RWPE2 (cell line): ENCODE measurements at regions not wholly inside any gene's neighbourhood (a gene's known extent, or its start where the extent isn't known, plus 50 kb on each side); places are given as distances from the start of the nearest gene placed in this dataset.
"Not testable (repeated sequence)": the region's sequence is repeated elsewhere in the genome, so short reads cannot be mapped to it uniquely, and the experiment has no call there.

ENCODE experiments used
- ATAC-seq: fragments of 200-7000 bp; cut with Tn5 transposase; 3 replicates; pipeline ENCODE4 v1.9.1; 2021; ENCODE audit warnings: low read depth
- DNase-seq: peaks from one replicate; pipeline ENCODE4 v3.0.0-alpha.2; 2020; ENCODE audit warnings: low spot score
- H3K27ac ChIP-seq: fragments of 450-650 bp; 2 replicates; pipeline ENCODE4 v1.5.1; 2017; ENCODE audit warnings: mild to moderate bottlenecking; ENCODE audit not compliant: poor library complexity, severe bottlenecking
- H3K27me3 ChIP-seq: fragments of 250-450 bp; sonication (Bioruptor Pico); 2 replicates; pipeline ENCODE4 v1.5.1; 2021; ENCODE audit warnings: mild to moderate bottlenecking, moderate library complexity; ENCODE audit not compliant: insufficient read depth, poor library complexity, severe bottlenecking
- H3K36me3 ChIP-seq: fragments of 250-450 bp; sonication (Bioruptor Pico); 2 replicates; pipeline ENCODE4 v1.5.1; 2020; ENCODE audit warnings: low read depth, mild to moderate bottlenecking, moderate library complexity
- H3K4me1 ChIP-seq: fragments of 250-450 bp; sonication (Bioruptor Pico); 2 replicates; pipeline ENCODE4 v1.5.1; 2021; ENCODE audit warnings: mild to moderate bottlenecking, moderate library complexity; ENCODE audit not compliant: insufficient read depth, poor library complexity, severe bottlenecking
- H3K4me3 ChIP-seq: fragments of 250-450 bp; sonication (Bioruptor Pico); 2 replicates; pipeline ENCODE4 v1.5.1; 2021; ENCODE audit warnings: mild to moderate bottlenecking, moderate library complexity; ENCODE audit not compliant: severe bottlenecking
- H3K9me3 ChIP-seq: fragments of 250-450 bp; sonication (Bioruptor Pico); 2 replicates; pipeline ENCODE4 v1.5.1; 2021; ENCODE audit warnings: mild to moderate bottlenecking, moderate library complexity; ENCODE audit not compliant: severe bottlenecking
- TF ChIP-seq, protein P1 (sequence below): fragments of 450-650 bp; IDR thresholded peaks from one replicate; pipeline ENCODE4 v1.5.1; 2017; ENCODE audit warnings: mild to moderate bottlenecking, moderate library complexity; ENCODE audit not compliant: poor library complexity, severe bottlenecking

- Histone ChIP-seq H3K27me3 (no peaks in the 10 kb centered on the region), H3K4me3 (no peak overlapping the region), H3K27ac (no peak overlapping the region), H3K4me1 (no peaks in the 10 kb centered on the region), H3K9me3 (no peaks in the 10 kb centered on the region), H3K36me3 (no peaks in the 10 kb centered on the region)
- no peak for DNase-seq
- TF ChIP-seq, protein P1, sequence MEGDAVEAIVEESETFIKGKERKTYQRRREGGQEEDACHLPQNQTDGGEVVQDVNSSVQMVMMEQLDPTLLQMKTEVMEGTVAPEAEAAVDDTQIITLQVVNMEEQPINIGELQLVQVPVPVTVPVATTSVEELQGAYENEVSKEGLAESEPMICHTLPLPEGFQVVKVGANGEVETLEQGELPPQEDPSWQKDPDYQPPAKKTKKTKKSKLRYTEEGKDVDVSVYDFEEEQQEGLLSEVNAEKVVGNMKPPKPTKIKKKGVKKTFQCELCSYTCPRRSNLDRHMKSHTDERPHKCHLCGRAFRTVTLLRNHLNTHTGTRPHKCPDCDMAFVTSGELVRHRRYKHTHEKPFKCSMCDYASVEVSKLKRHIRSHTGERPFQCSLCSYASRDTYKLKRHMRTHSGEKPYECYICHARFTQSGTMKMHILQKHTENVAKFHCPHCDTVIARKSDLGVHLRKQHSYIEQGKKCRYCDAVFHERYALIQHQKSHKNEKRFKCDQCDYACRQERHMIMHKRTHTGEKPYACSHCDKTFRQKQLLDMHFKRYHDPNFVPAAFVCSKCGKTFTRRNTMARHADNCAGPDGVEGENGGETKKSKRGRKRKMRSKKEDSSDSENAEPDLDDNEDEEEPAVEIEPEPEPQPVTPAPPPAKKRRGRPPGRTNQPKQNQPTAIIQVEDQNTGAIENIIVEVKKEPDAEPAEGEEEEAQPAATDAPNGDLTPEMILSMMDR: no peak
- ATAC-seq: 0 out of 3 replicates have a peak, but pooled peaks have one; percentile 14
Measured at GRCh38 chr15:57892181-57892580, 173.3 kb downstream of the ALDH1A2 start.

GRCh38 chr15:57893040-57893439 lies 172.5 kb downstream of the ALDH1A2 start:
- ATAC-seq: no peak

GRCh38 chr15:57895291-57895690 lies 170.2 kb downstream of the ALDH1A2 start:
- TF ChIP-seq, protein P1: no peak
- no peak for DNase-seq
- Histone ChIP-seq H3K4me1 (no peaks in the 10 kb centered on the region), H3K36me3 (no peaks in the 10 kb centered on the region), H3K27ac (no peak overlapping the region), H3K9me3 (no peaks in the 10 kb centered on the region), H3K27me3 (no peaks in the 10 kb centered on the region), H3K4me3 (no peak overlapping the region)
- no peak for ATAC-seq

More at GRCh38 chr15:57893040-57893439, 172.5 kb downstream of the ALDH1A2 start:
- no peak overlapping the region for H3K27ac ChIP-seq
- no peaks in the 10 kb centered on the region for H3K36me3 ChIP-seq
- H3K4me3 ChIP-seq: no peak overlapping the region
- TF ChIP-seq, protein P1: no peak
- no peaks in the 10 kb centered on the region for H3K4me1 ChIP-seq
- H3K27me3 ChIP-seq: no peaks in the 10 kb centered on the region
- no peaks in the 10 kb centered on the region for H3K9me3 ChIP-seq
- no peak for DNase-seq

GRCh38 chr15:57896114-57896513 lies 169.4 kb downstream of the ALDH1A2 start:
- Histone ChIP-seq H3K27ac (no peak overlapping the region), H3K27me3 (no peaks in the 10 kb centered on the region), H3K36me3 (no peaks in the 10 kb centered on the region), H3K4me3 (no peak overlapping the region), H3K9me3 (no peaks in the 10 kb centered on the region), H3K4me1 (no peaks in the 10 kb centered on the region)
- TF ChIP-seq, protein P1: no peak
- no peak for ATAC-seq
- DNase-seq: no peak

DNA sequence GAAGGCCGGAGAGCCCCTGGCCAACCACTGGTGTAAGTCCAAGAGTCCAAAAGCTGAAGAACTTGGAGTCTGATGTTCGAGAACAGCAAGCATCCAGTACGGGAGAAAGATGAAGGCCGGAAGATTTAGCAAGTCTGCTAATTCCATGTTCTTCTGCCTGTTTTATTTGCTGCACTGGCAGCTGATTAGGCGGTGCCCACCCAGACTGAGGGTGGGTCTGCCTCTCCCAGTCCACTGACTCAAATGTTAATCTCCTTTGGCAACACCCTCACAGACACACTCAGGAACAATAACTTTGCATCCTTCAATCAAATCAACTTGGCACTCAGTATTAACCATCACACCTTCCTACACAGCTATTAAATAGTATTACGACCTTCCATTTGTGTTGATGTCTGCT lies 168.6 kb downstream of the ALDH1A2 start:
- not testable (repeated sequence) for H3K27ac ChIP-seq, H3K36me3 ChIP-seq, H3K4me3 ChIP-seq, H3K27me3 ChIP-seq, DNase-seq, H3K9me3 ChIP-seq, ATAC-seq, H3K4me1 ChIP-seq
